ENCODE measurements at regions not wholly inside any gene's neighbourhood (a gene's known extent, or its start where the extent isn't known, plus 50 kb on each side); places are given as distances from the start of the nearest gene placed in this dataset.

DNA sequence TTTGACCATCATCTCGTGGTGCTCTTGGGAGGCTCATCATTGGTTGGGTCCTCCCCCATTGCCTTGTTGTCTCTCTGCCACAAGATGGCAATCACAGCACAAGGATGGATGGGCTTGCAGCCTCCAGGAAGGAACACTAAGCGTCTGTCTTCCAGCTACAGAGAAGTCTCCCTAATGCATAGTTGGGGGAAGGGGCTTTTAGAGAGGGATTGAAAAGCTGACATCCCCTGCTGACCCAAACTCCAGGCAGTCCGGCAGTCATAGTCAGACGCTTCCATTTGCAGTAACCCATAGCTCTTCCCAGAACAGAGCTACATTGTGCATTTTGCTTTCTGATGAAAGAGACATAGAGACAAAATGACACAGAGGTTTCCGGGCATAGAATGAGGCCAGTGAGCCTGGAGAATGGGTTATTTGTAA lies 111.4 kb downstream of the UTP18 start:
- POLR2A ChIA-PET: interaction anchor here (0.7 kb wide), 1 partner anchor 269 kb away, joined by 4 read pairs; no protein-coding TSS in a partner anchor
- WGBS (ENCODE audit: insufficient coverage, insufficient replicate concordance, low lambda C conversion rate, missing lambda C conversion rate): 25% methylated on average over 5 of the region's 5 CpGs
- Histone ChIP-seq H2AFZ (ENCODE audit: control insufficient read depth, low read depth, low read length) (peak overlapping the region; percentile 96), H3K36me3 (ENCODE audit: control insufficient read depth in 2 of 2, insufficient read depth in 2 of 2, low read length in 1 of 2) (no peaks in the 10 kb centered on the region), H3K79me2 (ENCODE audit: control insufficient read depth, insufficient read depth, low read length) (no peaks in the 10 kb centered on the region), H4K20me1 (ENCODE audit: control insufficient read depth, insufficient read depth) (no peaks in the 10 kb centered on the region), H3K4me2 (ENCODE audit: control insufficient read depth, insufficient read depth) (peak overlapping the region; percentile 71), H3K9ac (ENCODE audit: control insufficient read depth, insufficient read depth, low read length) (peak overlapping the region; percentile 19; the same call in 1 of the 2 replicates), H3K4me1 (ENCODE audit: control insufficient read depth, insufficient read depth, low read length) (peaks cover 3% of the 10 kb centered on the region; the same call in 1 of the 2 replicates), H3K27ac (ENCODE audit: control insufficient read depth, insufficient read depth) (0 out of 2 replicates have a peak overlapping the region, but pooled peaks have one; percentile 50), H3K27me3 (replicated peaks in 1 of 2; ENCODE audit: control insufficient read depth in 2 of 2, insufficient read depth in 2 of 2, low read length in 1 of 2) (no peaks in the 10 kb centered on the region), H3K9me3 (replicated peaks; ENCODE audit: control insufficient read depth, insufficient read depth, low read length) (peaks cover 3% of the 10 kb centered on the region; the same call in 2 of the 3 replicates), H3K4me3 (peak overlapping the region; percentile 63; the same call in 1 of the 2 replicates)
- SMC1A ChIA-PET (ENCODE audit: uncharacterized antibody, unreplicated experiment): interaction anchor here (0.6 to 1.7 kb wide), 6 partner anchors 57 to 461 kb away, joined by 3 to 11 read pairs (median 5); no protein-coding TSS in a partner anchor
- BruUV-seq (replicated peaks): no TSS peak
- in situ Hi-C loops (cut with MboI): no loop called here
- CTCF ChIA-PET: interaction anchor here (0.6 to 2.2 kb wide), 16 partner anchors 8 to 742 kb away, joined by 3 to 29 read pairs (median 3); no protein-coding TSS in a partner anchor
- FAIRE-seq (peak; percentile 80), ATAC-seq (peak; percentile 92), DNase-seq (ENCODE audit: low read depth, low spot score) (peak; percentile 28)
- intact Hi-C loops (cut with micrococcal nuclease; ENCODE audit: unreplicated experiment): loop anchor here (1.0 to 2.0 kb wide), 2 partner anchors 165 to 735 kb away; no protein-coding TSS in a partner anchor
- TF ChIP-seq CHD1 (IDR thresholded peaks at IDR 0.05; ENCODE audit: low read depth, low read length) (no peak), NBN (IDR thresholded peaks at IDR 0.05) (no peak), GATAD2B (conservative IDR thresholded peaks at IDR 0.05; ENCODE audit: low read depth) (no peak), SMC3 (IDR thresholded peaks at IDR 0.05; ENCODE audit: borderline replicate concordance, low read length) (peak; percentile 51; the same call in 1 of the 2 replicates), RAD21 (IDR thresholded peaks at IDR 0.05; ENCODE audit: insufficient read depth, low read depth, low read length) (peak; percentile 72)
- TF ChIP-seq, protein P1, sequence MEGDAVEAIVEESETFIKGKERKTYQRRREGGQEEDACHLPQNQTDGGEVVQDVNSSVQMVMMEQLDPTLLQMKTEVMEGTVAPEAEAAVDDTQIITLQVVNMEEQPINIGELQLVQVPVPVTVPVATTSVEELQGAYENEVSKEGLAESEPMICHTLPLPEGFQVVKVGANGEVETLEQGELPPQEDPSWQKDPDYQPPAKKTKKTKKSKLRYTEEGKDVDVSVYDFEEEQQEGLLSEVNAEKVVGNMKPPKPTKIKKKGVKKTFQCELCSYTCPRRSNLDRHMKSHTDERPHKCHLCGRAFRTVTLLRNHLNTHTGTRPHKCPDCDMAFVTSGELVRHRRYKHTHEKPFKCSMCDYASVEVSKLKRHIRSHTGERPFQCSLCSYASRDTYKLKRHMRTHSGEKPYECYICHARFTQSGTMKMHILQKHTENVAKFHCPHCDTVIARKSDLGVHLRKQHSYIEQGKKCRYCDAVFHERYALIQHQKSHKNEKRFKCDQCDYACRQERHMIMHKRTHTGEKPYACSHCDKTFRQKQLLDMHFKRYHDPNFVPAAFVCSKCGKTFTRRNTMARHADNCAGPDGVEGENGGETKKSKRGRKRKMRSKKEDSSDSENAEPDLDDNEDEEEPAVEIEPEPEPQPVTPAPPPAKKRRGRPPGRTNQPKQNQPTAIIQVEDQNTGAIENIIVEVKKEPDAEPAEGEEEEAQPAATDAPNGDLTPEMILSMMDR (IDR thresholded peaks at IDR 0.05 in 2 of 3, conservative IDR thresholded peaks at IDR 0.05 in 1 of 3; ENCODE audit: control insufficient read depth in 2 of 3, extremely low read depth in 1 of 3, insufficient read depth in 1 of 3, low read depth in 3 of 3, low read length in 3 of 3): peak; percentile 50 to 74 (median 62)
- TF ChIP-seq, protein P2, sequence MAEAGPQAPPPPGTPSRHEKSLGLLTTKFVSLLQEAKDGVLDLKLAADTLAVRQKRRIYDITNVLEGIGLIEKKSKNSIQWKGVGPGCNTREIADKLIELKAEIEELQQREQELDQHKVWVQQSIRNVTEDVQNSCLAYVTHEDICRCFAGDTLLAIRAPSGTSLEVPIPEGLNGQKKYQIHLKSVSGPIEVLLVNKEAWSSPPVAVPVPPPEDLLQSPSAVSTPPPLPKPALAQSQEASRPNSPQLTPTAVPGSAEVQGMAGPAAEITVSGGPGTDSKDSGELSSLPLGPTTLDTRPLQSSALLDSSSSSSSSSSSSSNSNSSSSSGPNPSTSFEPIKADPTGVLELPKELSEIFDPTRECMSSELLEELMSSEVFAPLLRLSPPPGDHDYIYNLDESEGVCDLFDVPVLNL (IDR thresholded peaks at IDR 0.05; ENCODE audit: low read depth, low read length): no peak
- TF ChIP-seq, protein P3, sequence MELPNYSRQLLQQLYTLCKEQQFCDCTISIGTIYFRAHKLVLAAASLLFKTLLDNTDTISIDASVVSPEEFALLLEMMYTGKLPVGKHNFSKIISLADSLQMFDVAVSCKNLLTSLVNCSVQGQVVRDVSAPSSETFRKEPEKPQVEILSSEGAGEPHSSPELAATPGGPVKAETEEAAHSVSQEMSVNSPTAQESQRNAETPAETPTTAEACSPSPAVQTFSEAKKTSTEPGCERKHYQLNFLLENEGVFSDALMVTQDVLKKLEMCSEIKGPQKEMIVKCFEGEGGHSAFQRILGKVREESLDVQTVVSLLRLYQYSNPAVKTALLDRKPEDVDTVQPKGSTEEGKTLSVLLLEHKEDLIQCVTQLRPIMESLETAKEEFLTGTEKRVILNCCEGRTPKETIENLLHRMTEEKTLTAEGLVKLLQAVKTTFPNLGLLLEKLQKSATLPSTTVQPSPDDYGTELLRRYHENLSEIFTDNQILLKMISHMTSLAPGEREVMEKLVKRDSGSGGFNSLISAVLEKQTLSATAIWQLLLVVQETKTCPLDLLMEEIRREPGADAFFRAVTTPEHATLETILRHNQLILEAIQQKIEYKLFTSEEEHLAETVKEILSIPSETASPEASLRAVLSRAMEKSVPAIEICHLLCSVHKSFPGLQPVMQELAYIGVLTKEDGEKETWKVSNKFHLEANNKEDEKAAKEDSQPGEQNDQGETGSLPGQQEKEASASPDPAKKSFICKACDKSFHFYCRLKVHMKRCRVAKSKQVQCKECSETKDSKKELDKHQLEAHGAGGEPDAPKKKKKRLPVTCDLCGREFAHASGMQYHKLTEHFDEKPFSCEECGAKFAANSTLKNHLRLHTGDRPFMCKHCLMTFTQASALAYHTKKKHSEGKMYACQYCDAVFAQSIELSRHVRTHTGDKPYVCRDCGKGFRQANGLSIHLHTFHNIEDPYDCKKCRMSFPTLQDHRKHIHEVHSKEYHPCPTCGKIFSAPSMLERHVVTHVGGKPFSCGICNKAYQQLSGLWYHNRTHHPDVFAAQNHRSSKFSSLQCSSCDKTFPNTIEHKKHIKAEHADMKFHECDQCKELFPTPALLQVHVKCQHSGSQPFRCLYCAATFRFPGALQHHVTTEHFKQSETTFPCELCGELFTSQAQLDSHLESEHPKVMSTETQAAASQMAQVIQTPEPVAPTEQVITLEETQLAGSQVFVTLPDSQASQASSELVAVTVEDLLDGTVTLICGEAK (IDR thresholded peaks at IDR 0.05; ENCODE audit: borderline replicate concordance): no peak
- TF ChIP-seq, protein P4, sequence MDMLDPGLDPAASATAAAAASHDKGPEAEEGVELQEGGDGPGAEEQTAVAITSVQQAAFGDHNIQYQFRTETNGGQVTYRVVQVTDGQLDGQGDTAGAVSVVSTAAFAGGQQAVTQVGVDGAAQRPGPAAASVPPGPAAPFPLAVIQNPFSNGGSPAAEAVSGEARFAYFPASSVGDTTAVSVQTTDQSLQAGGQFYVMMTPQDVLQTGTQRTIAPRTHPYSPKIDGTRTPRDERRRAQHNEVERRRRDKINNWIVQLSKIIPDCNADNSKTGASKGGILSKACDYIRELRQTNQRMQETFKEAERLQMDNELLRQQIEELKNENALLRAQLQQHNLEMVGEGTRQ (IDR thresholded peaks at IDR 0.05; ENCODE audit: borderline replicate concordance, low read depth, low read length): no peak
- RAD21 ChIA-PET (ENCODE audit: unreplicated experiment): interaction anchor here (0.7 to 1.4 kb wide), 8 partner anchors 10 to 393 kb away, joined by 3 to 5 read pairs (median 4); no protein-coding TSS in a partner anchor

All from GM12878 (cell line).